HG03139 (cell line): ENCODE measurements at regions not wholly inside any gene's neighbourhood (a gene's known extent, or its start where the extent isn't known, plus 50 kb on each side); places are given as distances from the start of the nearest gene placed in this dataset.
"Not testable (repeated sequence)": the region's sequence is repeated elsewhere in the genome, so short reads cannot be mapped to it uniquely, and the experiment has no call there.

ENCODE experiments used
- ATAC-seq: cut with Tn5 transposase; IDR thresholded peaks from one replicate; pipeline ENCODE4 v1.9.1; 2021; ENCODE audit not compliant: unreplicated experiment

DNA sequence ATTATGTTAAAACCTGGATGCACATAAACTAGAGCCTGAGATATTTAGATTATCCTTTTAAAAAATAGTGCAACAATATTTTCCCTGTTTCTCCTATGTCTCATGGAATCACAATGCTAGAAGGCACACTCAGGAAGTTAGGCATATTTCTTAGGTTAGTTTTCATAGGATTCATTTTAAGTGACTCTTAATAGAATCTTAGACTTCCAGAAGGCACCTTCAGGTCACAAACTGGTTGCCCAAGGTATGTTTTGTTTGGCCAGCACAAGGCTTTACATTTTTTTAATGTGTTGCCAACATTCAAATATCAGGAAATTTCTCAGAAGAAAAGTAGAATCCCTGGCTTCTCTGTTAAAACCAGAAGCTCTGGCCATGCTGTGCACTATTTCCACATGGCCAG is 129.3 kb downstream of the LNPK start:
- ATAC-seq = no peak

DNA sequence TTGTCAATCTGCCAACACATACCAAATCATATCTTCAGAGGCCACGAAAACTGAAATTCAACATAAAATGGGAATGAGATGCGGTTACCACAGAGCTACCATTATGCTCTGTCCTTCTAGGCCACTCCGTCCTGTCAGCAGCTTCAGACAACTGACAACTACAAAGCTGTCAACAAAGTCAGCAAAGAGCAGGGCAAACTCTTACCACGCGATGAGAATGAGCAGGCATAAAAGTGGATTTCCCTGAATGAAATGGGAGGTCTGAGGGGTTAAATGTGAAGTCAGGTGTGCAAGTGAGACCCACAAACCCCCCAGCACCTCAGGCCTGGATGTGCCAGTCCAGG is 130.1 kb downstream of the LNPK start:
- no peak for ATAC-seq

DNA sequence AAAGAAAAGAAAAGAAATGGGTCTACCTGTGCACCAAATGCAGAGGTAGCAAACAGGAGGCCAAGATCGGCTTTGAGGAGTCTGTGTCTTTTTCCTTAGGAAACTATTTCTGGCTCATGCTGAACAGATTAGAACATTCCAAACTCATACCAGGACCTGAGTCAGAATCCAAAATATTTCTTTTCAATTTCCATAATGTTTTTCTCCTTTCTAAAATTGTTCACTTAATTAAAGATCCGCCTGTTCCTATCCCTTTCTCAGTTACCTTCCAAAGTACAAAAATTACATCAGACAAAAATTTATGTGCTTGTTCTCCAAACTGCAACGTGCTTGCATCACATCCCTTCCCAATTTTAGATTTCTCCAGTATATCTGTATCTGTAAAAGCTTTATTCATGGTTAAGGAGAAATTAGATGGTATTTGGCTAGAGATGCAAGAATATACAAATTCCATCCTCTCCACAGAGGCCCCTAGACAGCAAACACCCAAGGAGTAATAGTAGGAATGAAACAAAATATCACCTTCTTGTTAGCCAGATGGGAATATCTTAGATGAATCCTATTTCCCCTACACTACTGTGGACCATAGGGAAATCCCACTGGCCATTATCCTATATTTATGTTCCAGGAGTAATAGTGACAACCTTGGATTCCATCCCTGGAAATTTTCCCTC is 130.6 kb downstream of the LNPK start:
- ATAC-seq = no peak

DNA sequence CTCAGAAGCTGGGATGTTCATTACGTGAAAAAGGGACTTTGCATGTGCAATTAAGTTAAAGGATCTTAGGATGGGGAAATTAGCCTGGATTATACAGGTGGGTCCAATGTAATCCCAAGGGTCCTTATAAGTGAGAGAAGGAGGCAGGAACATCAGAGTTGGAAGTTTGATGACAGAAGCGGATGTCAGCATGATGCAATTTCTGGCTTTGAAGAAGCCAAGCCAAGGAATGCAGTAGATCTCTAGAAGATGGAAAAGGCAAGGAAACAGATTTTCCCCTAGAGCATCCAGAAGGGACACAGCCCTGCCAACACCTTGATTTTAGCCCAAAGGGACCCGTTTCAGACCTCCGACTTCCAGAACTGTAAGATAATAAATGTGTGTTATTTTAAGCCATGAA is 136.4 kb downstream of the LNPK start:
- no peak for ATAC-seq

DNA sequence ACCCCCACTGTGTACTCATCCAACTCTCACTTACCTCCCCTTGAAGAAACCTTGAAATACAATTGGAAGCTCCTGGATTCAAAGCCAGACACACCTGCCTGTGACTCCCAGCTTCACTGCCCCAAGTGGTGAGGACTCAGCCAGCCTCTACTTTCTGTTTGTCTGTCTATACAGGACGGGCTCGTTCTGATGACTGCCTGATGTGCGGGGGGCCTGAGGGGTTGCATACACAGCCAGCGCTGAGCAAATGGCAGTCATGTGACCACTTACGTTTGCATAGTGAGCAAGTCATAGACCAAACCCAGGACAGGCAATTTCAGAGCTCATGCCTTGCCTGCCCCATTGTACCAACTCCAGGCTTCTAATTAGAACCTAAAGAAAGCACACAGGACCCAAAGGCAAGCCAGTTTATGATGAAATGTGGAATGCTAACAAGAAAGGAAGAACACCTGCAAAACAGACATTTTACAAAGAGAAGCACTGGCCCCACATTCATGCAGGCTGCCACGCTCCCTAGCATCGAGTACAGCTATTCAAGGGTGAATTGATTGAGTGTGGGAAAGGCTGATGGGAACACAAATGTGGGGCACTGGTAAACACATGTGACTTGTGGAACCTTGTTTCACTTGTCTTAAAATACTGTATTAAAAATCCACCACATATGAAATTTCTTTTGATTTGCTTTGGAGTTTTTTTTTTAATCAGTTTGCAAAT is 137.8 kb downstream of the LNPK start:
- no peak for ATAC-seq

DNA sequence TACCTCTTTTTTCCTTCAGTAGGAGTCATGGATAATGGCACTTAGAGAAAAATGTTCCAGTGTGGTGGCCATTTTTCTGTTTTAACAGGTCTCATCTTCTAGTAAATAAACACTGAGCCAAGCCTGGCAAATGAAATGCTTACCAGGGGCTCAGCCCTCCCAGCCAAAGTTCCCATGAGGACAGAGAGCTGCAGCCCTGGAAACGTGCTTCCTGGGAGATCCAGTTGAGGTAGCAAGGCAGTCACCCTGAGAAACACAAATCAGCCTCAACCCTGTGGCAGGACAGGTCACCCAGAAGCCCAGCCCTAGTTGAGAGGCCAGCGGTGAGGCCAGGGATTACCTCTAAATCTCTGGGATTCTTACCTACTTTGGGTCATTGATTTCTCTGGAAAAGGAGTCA is 140.1 kb downstream of the LNPK start:
- no peak for ATAC-seq

DNA sequence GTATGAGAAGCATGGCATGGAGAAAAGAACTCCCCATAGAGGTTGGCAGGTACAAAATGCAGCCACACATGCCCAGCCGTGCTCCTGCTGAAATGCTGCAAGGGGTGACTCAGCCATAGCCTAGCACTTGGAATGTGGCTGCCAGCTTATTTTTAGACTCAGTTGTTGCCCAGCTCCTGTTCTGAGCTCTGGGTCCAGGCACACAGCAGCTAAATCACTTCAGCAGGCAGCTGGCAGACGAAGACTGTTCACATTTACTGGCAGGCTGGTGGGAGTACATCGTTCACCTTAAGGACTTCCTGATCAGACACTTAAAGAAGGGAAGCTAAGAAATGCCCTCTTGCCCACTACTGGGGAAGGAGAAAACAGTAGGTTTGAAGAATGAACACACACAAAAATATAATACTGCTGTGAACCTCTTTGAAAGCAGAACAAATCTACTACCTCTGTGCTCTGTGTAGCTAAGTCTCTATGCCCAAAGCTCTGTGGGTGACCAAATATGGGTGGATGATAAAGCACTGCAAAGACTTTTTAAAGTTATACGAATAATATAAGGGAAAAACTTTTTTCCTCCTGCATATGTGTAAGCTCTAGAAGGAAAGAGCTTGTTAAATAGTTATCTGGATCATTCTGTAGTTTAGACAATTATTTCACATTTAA is 146.1 kb downstream of the LNPK start:
- no peak for ATAC-seq

DNA sequence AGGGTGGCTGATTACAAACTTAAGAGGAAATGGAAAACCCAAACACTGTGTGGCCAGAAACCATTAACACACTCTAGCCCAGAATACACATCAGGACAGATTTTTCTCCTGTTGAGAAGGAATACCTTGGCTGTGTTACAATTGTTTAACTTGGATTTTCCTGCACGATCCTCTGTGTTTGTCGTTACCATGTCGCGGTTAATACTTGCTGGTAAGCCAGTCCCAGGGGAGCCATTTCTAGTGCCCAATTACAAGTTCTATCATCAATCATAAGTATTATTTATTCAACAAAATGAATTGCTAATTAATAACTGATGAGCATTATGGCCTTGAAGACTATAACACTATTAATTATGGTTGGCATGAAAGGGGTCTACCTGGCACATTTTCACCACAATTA is 146.8 kb downstream of the LNPK start:
- ATAC-seq = no peak

DNA sequence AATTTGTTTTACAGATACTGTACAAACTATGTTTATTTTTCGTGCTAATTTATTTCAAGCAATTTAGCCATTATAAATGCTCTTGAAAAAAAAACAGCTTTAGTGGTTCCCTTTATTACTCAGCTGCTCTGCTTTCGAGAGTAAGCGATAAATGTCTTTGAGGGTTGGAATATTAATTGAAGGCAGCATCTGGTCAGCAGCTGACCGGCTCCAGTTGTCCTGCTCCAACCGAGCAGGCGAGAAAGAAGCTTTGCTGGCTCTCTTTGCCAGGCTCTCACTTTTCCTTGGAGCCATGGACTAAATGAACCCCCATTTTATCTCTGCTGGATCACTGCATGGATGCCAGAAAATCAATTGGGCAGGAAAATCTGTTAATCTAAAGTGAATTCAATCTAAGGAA is 147.4 kb downstream of the LNPK start:
- no peak for ATAC-seq

DNA sequence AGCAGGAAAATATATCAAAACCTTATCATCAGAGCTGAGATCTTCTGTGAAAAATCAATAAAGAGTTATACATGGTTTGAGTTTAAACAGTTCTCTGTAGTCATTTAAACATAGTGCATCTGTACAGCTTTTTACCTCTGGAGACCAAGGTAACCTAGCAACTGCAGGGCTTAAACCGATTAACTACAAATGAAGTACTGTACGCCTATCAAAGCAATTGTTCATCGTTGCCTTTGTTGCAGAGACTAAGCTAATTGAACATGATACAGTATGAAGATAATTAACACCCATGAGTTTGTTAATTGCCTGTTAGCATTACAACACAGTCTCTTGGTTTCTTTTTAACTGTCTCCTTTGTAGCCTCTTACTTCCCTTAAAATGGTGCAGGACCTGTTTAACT is 147.9 kb downstream of the LNPK start:
- ATAC-seq = no peak

DNA sequence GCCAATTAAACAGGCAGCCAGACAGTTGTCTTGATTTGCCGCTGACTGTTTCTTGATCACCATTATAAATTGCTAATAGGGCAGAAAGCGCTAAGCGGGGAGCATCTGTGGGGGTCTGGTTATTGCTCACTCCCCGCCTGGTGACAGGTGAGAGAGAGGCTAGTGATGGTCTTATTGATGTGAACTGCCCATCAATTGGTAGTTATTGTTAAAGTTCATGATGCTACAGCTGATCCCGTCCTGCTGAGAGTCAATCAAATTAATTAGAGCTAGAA is 148.5 kb downstream of the LNPK start:
- no peak for ATAC-seq

DNA sequence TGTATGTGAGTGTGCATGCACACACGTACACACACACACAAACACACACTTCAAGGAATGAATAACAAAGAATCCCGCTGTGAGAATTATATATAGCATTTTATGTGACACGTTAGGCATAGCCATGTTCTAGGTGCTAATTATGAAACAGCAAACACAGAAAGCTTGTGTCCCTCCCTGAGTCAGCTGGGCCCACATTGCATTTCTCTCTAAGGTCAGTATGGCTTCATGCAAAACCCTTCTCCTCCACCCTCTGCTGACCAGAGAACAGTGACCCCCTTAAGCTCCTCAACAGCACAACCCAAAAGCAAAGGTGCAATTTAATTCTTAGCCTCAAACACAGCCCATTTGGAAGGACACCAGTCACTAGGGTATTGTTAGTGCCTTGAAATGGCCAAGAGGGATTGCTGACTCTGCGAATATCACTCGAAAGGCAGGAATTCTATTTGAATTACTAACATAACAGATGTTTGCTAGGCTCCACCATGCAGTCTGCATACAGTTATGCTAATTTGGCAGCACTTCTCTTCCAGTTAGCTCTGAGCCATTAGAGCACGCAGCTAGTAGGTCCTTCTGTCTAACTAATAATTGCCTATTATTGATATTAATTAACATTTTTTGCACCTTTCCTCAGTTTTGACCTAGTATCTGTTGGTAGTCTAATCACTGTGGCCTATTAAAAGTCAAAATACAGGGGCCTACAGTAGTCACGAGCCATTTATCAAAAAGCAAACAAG is 149.0 kb downstream of the LNPK start:
- no peak for ATAC-seq

DNA sequence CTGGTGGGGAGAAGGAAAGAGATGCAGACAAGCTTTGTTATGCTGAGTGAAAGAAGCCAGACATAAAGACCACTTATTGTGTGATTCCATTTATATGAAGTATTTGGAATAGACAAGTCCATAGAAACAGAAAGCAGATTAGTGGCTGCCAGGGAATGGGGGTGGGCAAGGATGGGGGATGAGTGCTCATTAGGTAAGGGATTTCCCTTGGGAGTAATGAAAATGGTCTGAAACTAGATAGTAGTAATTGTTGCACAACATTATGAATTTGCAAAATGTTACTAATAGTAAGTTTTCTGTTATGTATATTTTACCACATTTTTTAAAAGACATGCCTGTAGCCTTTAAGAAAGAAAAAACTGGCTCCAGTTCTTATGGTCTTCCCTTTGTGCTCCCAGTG is 154.9 kb downstream of the LNPK start:
- no peak for ATAC-seq

DNA sequence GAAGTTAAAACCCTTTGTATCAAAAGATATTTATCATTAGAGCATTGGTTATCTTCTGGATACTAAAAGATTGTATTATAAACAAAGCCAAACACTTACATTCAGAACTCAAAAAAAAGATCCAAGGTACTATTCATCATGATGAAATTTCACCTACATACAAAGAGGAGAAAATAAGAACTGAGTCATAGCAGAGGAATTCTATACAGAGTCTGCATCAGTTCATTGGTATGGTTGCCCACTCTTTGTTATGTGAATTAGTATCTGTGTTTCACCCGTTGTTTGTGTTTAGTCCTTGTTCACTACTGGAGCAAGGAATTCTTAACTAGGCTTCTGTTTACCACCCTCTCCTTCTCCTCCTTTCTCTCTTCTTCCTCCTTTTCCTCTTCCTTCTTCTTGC is 157.9 kb downstream of the LNPK start:
- ATAC-seq = no peak

DNA sequence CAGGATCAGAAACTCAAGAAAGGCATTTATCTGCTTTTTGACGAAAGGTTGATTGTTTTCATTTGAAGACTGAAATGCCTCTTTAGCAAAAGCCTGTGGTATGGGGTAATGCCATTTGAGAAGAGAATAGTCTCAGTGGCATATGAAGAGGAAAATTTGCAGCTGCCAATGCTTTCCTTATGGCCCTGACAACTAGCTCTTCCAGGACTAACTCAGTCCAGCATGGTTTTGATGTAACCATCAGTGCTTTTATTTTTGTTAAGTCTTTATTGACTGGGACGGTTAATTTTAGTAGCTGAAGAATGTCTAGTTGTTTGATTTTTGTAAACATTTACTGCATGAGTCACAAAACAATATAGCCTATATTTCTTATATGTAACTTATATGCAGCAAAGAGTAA is 158.4 kb downstream of the LNPK start:
- ATAC-seq = no peak

DNA sequence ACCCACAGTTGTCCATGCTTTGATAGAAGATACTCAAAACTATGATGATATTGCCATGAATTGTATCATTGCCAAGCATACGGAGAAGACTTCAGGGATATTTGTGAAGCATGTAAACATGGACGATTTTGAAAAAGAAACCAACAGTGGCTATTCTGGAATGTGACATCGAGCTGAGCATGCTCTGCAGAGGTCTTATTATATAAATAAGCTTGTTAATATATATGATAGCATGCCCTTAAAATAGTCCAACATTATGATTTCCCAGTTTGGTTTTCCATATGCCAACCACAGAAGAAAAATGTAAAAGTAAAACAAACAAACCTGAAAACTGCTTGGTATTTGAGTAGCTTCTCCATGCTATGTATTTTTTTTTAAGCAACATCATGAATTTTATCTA is 159.1 kb downstream of the LNPK start:
- ATAC-seq = no peak

DNA sequence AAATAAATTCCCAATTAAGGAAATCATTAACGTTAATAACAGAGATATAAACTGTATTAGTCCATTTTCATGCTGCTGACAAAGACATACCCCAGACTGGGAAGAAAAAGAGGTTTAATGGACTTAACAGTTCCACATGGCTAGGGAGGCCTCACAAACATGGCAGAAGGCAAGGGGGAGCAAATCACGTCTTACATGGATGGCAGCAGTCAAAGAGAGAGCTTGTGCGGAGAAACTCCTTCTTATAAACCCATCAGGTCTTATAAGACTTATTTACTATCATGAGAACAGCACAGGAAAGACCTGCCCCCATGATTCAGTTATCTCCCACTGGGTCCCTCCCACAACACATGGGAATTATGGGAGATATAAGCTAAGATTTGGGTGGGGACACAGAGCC is 161.3 kb downstream of the LNPK start:
- ATAC-seq = not testable (repeated sequence)

DNA sequence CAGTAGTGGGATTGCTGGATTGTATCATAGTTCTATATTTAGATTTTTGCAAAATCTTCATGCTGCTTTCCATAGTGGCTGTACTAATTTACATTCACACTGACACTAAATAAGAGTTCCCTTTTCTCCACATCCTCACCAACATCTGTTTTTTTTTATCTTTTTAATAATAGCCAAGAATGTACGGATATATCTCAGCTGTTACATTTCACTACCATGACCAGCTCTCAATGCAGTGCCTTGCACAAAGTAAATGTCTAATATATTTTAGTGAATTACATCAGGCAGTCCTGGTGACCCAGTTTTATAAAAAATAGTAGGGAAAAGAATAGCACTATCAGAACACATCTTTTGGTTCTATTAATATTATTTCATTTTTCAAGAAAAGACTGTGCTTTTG is 161.8 kb downstream of the LNPK start:
- no peak for ATAC-seq

DNA sequence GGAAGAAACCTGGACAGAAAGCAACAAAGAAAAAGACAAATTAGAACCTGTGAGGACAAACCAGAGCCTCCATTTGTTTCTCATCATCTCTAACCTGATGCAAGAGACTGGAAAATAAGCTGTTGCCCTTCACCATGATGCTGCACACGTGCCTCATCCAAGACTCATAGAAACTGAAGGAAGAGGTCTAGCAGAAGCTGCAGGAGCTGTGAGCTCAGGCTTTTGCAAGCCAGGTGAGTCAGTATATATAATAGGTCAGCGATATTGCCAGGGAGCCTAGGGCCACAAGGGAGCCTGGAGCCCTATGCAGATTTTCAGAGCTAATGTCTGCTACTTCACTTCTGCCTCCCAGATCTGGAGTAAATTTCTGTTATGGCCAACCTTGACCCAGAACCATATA is 163.1 kb downstream of the LNPK start:
- no peak for ATAC-seq

DNA sequence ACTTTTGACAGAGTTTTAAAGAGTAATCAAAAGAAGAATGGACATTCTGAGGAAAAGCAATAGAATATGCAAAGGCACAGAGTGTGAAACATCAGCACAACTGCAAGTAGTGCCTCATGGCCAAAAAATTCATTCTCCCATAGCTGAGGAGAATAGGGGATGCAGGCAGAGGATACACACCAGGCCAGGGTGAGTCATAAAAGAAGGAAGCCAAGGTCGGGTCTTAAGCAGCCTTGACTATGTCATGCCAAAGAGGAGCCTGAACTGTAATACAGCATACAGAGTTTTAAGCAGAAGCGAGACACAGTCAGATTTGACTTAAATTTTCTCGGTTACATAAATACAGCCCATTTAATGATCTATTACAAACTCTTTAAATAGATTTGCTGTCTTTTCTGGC is 165.0 kb downstream of the LNPK start:
- ATAC-seq = no peak

DNA sequence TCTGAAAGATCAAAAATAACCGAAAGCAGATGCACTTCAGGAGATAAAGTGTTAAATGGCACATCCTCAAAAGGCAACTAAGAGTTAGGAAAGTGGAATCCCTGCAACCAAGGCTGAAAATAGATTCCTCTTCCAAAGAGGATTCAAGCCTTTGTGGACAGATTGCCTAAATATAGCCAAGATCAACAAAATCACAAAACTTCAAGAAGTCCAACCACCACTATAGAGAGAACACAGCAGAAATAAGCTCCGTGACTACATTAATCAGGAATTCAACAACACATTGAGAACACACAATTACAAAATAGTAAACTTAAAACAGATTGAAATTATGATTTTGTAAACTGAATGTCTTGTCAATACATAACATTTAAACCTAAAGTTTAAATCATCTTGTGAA is 165.7 kb downstream of the LNPK start:
- ATAC-seq = no peak

DNA sequence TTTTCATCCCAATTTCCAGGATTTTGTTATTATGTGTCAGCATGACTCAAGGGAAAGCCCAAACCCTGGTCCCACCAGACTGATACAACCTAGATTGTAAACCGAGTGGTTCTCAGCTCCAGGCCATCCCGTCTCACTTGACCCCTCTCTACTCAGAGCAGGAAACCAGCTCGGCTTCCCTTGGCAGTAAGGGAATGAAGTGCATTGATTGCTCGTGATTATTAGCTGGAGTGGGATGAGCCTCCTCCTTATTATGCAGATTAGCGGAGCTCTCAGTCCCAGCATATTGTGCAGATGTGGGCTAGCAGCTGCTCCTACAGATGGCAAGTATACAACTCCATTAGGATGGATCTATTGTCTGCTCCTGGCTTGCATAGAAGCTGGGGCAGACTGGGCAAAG is 167.6 kb downstream of the LNPK start:
- no peak for ATAC-seq
